UCSD-AML1 (cell line): ENCODE measurements at regions not wholly inside any gene's neighbourhood (a gene's known extent, or its start where the extent isn't known, plus 50 kb on each side); places are given as distances from the start of the nearest gene placed in this dataset.

Experiments
- DNase-seq: peaks from one replicate; lab custom pipeline; 2025; ENCODE audit not compliant: unreplicated experiment; lab: John Stamatoyannopoulos, UW

DNA sequence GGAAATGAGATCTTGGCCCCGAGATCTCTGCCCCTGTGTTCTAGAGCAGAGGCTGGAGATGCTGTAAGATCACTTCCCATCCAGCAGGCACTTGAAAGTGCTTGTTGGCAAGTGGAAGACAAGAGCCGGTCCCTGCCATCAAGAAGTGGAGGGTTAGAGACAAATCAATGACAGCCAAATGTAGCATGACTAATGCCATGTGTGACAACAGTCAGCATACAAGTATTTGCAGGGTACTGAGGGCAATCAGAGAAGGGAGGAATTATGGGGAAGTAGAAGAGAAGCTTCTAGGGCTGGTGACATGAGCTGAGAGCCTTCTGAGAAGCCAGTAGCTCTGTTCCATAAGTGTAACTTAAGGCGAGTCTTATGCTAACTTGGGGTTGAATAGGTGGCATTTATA is 58.6 kb downstream of the TMEM17 start:
- no peak for DNase-seq

DNA sequence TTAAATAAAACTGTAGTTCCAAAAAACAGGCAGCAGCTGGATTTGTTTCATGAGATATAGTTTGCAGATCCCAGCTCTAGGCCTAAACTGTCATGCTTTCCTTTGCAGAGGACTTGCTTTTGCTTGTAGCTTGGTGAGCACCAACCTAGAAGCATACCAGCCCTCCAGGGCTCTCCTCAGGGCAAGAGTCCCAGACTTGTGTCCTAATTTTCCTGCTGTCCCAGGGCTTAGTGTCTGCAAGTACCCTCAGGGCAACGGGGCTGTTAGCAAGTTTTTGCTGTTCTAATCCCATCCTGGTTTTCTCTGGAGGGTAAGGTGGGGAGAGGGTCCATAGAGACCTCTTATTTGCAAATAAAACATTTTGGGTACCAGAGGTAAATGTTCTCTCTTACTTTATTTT is 59.5 kb downstream of the TMEM17 start:
- DNase-seq: no peak

DNA sequence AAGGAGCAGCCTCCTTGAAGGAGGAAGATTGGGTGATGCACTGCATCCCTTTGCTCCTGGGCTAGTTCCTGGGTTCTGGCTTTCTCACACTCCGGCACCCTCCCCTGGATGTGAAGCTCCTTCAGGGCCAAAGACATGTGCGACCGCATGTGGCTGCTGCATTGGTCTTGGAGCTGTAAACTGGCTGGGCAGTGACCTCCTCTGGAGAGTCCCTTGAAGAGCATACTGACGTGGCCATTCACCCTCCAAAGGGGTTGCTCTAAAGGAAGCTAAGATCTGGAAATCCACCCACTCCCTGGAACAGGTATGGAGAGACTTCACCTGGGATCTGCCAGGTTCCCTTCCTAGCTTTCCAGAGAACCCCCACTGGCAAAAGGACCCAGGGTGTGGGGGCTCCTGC is 62.1 kb downstream of the TMEM17 start:
- peak; percentile 24 for DNase-seq

DNA sequence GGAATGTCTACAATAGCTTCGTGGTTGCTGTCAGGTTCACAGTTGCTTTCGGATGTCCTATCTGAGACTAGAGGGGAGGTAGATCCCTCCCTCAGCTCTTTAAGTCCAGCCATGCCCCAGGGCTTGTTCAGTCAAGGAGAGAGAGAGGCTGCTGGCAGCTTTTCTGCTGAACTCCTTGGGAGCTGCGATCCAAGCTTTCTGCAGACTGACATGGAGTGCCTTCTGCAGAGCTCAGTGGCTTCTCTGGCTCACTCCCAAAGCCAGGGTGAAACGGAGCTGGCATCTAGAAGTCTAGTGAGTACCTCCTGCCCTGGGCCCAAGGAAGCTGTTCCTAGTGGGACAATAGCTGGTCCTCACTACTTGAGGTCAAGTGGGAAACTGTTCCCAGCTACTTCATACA is 62.5 kb downstream of the TMEM17 start:
- DNase-seq: no peak

DNA sequence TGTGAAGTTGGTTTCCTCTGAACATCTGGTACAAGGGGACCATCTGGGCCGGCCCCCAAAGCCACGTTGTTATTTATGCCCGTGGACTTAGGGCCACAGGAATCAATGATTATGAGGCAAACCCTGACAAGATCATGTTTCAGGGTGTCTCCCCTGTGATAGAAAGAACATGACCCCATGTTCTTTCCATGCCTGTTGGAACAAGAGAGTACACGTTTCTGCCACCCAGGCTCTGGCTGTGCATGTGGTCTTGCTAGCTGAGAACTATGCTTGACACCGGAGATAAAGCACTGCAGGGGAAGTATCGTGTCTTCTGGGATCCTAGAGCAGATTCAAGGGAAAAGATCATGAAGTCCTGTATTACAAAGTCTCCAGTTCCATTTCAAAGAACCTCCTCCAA is 64.2 kb downstream of the TMEM17 start:
- DNase-seq: no peak

DNA sequence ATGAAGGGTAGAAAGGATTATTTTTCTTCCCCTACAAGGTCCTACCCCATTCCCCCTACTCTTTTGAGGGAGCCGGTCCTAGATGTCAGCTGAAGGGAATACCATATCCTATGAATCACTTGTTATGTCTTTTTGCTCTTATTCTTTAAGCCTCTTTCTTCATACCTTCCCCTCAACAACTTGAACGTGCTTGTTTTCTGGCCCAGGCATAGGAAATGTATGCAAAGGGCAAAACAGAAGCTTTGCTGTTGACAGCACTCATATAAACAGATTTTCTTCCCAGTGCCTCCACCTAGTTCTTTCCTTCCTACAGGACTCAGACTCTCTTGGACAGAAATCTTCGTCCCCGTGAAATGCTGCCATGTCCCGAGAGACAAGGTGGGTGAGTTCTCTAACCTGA is 64.6 kb downstream of the TMEM17 start:
- no peak for DNase-seq

DNA sequence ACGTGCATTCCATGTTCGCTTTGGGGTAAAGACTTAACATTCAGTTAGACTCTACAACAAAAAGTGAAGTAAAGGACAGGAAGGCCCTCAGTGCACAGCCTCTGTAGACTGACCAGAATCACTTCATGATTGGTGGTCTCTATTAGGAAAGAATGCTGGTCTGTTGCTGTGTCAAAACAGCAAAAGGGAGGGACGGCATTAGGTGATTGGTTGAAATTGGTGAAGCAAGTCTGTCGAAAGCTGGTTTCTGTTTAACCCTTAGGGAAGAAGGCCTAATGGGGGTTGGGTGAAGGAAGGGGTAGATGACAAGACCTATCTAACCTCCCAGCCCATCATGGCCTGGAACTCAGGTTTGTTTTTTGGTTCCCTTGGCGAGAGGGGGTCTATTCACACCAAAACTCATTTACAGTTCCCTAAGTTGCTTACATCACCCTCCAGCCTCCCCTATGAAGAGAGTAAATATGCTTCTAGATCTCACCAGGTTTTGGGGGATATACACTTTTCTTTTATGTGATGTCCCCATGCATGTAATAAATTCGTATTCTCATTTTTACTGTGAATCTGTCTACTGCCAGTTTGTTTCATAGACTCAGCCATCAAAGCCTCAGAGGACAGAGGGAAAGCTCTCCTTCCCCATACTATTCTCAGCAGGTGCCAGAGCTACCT is 65.6 kb downstream of the TMEM17 start:
- no peak for DNase-seq

DNA sequence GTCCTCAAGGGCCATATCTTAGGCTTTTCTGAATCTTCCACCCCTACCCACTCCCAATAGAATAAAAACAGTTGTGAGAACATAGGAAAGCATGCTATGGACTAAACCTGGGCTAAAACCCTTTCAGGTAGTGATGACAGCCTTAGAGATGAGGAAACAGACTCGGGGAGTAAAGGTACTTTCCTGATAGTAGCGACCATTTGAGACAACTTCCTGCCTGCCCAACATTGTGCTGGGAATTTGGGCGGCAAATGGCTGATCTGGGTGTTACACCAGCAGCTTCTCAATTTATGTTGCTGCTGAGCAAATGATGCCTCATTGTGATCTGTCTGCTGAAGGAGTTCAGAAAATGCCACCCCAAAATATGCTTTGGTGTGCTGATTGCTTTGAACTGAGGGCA is 66.6 kb downstream of the TMEM17 start:
- no peak for DNase-seq

DNA sequence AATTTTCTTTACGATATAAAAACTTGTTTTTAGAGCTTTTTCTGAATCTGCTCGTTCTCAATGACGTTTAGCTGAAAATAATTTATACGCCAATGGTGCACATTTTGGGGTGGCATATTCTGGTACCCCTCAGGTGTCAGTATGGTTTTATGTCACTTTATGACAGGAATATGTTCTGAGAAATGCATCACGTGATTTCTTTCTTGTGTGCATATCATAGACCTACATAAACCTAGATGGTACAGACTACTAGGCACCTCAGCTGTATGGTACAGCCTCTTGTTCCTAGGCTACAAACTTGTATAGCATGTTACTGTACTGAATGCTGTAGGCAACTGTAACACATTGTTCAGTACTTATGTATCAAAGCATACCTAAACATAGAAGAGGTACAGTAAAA is 68.2 kb downstream of the TMEM17 start:
- no peak for DNase-seq

DNA sequence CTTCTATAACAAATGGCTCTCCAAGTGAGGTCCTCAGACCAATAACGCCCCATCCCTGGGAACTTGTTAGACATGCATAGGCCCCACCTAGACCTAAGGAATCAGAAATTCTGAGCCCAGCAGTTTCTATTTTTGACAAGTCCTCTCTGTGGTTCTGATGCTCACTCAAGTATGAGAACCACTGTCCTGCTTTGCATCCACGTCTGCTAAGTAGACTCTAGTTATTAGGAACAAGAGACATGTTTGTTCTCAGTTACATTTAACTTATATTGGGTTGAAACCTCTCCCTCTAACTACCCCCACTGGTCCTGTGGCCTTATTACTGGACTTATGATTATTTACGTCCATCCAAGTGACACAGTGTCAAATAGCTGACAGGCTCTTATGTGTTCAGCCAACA is 70.3 kb downstream of the TMEM17 start:
- DNase-seq: no peak

DNA sequence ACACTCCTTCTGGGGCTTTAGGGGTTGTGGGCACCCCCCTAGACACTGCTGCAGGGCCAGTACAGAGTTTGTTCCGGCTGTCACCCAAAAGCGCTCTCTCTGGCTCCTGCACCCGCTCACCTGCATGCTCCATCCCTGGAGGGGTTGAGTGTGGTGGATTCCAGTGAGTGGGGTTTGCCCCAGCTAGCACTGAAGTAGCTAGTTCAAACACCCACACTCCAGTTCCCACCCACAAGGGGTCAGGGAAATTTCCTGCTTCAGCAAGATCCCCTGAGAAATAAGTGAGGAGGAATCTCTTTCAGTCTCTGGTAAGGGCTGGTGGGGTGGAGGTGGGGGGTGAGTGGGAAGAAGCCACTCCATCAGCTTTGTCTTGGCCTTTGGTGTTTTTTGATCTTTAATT is 73.6 kb downstream of the TMEM17 start:
- no peak for DNase-seq

DNA sequence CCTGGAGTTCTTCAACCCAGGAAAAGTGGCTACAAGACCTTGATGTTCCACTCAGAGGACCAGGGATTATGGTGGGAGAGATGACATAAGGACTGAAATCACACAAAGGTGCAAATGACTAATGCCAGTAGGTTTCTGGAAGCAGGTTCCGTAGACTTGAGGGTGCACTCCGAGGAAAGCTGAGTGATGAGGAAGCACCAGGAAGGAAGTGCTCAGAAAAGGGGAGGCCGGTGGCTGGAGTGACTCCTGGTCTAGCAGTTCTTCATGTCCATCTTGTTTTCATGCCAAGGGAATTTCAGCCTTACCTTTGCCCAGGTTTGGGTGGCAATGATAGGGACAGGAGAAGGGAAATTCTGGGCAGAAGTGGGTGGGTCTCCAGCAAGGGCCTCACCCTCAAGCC is 74.5 kb downstream of the TMEM17 start:
- DNase-seq: no peak

DNA sequence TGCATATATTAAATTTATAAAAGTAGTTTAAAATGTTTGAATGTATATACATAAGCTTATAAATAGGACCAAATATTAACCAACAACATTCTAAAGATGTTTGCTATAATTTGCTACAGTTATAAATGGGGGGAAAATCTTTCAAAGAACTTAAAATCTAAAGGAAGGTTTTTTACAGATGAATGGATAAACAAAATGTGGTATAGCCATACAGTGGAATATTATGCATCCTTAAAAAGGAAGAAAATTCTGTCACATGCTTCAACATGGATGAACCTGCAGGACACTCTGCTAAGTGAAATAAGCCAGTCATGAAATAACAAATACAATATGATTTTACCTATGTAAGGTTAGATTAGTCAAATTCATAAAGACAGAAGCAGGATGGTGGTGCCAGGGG is 75.8 kb downstream of the TMEM17 start:
- DNase-seq: no peak

DNA sequence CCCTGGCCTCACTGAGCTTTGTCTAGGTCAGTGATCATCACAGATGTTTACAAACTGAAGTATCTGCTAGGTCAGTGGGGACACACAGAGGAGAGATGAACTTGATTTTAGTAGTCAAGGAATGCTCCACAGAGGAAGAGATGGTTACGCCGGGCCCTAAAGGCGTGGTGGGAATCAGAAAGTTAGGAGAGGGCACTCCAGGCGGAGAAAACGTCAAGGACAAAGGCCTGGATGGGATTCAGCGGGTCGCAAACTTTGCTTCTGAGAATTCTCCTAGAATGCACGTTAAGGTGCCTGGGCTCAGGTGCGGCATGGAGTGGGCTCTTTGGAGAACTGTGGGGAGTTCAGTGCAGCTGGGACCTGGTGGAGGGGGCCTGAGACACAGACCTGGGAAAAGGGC is 78.8 kb downstream of the TMEM17 start:
- no peak for DNase-seq

DNA sequence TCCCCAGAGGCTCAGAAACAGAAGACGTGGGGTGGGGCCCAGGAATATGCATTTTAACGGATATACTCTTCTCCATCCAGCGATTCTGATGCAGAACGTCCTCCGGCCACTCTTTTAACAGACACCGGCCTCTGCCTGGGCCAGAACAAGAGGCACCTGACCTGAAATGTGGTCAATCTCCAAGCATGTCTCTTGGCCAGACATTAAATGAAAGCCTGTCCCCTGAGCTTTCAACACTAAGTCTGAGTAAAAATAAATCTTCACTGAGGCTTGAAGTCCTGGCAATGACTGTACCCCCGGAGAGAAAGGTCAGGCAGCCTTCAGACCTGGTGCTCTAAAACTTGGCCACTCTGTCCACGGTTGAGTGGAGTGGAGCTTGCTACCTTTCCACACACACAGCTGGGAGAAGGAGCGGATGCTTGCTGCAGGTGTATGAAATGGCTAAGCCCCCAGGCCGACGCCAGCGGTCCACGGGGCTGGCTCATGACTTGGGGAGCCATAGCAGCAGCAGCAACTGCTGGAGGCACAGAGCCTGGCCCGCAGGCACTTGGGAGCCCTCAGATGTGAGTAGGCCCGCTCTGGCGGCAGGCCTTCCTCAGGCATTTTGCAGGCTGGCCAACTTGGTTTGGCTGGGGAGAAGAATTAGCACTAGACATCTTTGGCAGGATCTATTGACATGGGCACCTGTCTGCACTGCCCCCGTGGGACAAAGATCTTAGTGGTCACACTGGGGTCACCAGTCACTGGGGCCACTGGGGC is 79.7 kb downstream of the TMEM17 start:
- no peak for DNase-seq

DNA sequence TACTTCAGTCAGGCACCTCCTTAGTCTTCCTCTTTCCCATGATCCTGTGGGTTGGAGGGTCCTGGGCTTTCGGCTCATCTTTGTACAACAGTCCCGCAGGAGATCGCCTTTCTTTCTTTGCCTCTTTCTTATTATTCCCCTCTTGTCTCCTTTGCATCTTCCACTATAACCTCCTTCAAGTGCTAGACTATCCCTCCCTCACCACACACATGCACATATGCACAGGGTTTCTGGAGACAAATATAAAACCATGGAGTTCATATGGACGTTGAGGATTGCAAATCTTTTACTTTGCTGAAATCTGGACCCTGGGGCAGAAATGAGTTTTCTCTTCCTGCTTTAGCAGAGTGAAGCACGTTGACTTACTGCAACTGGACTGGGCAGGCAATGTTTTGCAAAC is 80.3 kb downstream of the TMEM17 start:
- DNase-seq: no peak

DNA sequence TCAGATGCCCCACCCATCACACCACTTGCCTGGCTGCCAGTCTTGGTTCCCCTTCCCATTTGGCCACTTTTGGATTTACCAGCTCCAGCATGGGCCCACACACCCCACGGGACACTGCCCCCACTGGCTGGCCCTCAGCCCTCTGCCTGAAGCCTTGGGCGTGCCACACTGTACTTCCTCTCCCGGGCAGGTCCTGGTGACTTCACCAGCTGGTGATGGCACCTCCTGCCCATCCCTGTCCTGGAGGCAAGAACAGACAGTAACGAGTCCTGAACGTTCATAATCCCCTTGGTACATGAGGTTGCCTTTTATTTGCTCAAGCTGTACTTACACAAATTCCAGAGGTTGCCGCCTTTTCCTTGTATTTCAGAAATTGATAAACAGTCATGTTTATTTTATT is 81.1 kb downstream of the TMEM17 start:
- no peak for DNase-seq

DNA sequence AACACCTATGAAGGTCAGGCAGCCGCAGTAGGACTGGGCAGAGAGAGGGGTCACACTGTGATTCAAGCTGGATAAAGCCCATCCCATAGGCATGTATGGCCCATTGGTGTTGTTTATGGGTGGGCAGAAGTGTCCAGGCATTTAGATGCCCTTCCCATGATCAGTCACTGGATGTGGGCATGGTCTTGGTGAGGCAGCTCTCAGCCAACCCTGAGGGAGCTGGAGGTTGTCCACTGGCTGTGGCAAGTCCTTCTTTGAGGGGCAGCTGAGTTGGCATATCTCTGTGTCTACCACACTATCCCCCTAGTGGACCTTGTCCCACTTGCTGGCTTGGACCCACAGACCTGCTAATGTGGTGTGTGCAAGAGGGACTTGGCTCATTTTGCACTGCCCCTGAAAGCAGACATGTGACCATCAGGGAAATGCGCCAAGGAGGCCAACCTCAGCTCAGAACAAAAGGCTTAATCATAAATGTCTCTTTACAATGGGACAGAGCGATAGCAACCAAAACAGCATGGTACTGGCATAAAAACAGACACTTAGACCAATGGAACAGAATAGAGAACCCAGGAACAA is 82.0 kb downstream of the TMEM17 start:
- DNase-seq: no peak

DNA sequence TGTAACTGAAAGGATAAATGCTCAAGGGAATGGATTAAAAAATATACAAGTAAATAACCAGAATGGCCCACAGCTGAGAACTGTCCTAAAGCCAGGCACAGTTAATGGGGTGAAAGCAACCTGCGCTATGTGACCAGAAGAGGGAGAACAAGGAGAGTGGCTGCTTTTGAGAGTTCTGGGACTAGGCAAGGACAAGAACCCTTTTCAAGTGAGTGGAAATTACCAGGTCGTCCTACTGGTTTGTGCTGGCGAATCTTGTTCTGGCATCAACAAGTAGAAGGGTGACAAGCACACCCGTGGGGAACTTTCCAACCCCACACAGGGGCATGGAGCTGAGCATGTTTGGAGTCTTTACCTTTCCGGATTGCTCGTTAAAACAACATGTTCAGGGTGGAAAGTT is 82.8 kb downstream of the TMEM17 start:
- no peak for DNase-seq

DNA sequence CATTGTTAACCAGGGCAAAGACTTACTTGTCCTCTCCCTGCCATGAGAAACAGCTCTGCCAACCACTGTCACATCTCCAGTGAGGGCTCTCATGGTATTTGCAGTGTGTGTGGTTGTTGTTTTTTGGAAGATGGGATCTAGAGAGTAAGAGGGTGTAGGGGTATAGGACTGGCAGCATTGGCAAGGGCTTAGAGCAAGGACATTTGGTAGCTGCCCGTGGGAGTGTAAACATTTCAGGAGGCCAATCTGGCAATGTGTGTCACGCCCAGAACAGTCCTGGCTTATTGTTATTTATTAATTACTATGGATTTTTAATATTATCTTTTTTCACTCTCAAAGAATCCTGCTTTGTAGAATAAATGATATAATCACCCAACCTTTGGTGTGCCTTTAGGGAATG is 90.5 kb downstream of the TMEM17 start:
- no peak for DNase-seq

DNA sequence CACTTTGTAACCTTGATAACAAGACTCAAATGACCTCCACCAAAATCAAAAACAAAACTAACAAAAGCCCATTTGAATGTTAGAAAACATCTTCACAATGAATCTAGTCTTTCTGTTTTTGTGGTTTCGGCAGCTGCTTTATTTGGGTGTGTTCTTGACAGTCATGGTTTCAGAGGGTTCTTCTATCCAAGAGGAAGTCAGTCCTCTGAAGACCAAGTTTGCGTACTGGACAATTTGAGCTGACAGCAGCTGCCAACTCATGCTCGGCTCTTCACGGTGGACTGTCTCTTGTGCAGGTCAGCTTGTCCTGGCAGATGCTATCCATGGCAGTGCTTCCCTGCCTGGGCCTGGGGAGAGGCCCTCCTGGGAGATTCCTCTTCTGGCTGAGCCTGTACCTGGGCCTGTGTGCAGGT is 91.0 kb downstream of the TMEM17 start:
- no peak for DNase-seq

DNA sequence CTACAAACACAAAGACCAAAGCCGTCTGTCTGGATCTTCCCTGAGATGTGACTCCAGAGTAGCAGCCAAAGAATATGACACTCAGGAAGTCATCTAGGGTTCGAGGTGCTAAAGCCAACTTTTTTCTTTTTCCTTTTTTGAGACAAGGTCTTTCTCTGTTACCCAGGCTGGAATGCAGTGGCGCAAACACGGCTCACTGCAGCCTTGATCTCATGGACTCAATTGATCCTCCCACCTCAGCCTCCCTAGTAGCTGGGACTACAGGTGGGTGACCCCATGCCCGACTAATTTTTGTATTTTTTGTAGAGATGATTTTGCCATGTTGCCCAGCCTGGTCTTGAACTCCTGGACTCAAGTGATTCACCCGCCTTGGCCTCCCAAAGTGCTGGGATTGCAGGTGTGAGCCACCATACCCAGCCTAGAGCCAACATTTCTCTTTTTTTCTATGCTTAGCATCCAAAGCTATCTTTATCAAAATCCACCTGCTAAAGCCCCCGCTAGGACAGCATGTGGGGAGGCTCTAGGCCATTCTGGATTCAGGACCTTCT is 92.8 kb downstream of the TMEM17 start:
- no peak for DNase-seq
